ENCODE measurements at regions not wholly inside any gene's neighbourhood (a gene's known extent, or its start where the extent isn't known, plus 50 kb on each side); places are given as distances from the start of the nearest gene placed in this dataset.
"Not testable (repeated sequence)": the region's sequence is repeated elsewhere in the genome, so short reads cannot be mapped to it uniquely, and the experiment has no call there.

GRCh38 chr13:22960827-22961226 lies 220.0 kb upstream of the SGCG start:
- FAIRE-seq, result no peak
- TF ChIP-seq POLR2A (IDR thresholded peaks at IDR 0.05; ENCODE audit: low read depth, low read length), result no peak
- DNase-seq (ENCODE audit: insufficient read length, low spot score), result no peak

GRCh38 chr13:22961342-22961741 lies 219.4 kb upstream of the SGCG start:
- not testable (repeated sequence) for DNase-seq (ENCODE audit: insufficient read length, low spot score); FAIRE-seq

GRCh38 chr13:22961835-22962537 lies 218.8 kb upstream of the SGCG start:
- DNase-seq (ENCODE audit: insufficient read length, low spot score) (no peak), FAIRE-seq (no peak)
- TF ChIP-seq POLR2A (IDR thresholded peaks at IDR 0.05; ENCODE audit: low read depth, low read length), result no peak

- not testable (repeated sequence) for FAIRE-seq; DNase-seq (ENCODE audit: insufficient read length, low spot score)
Measured at GRCh38 chr13:22963384-22964053, 217.3 kb upstream of the SGCG start.

- no peak for TF ChIP-seq POLR2A (IDR thresholded peaks at IDR 0.05; ENCODE audit: low read depth, low read length)
- no peak for FAIRE-seq
- DNase-seq (ENCODE audit: insufficient read length, low spot score), result no peak
Measured at GRCh38 chr13:22964245-22964966, 216.4 kb upstream of the SGCG start.

- not testable (repeated sequence) for DNase-seq (ENCODE audit: insufficient read length, low spot score)
Measured at GRCh38 chr13:22965011-22965857, 215.5 kb upstream of the SGCG start.

GRCh38 chr13:22965858-22966239 lies 214.9 kb upstream of the SGCG start:
- not testable (repeated sequence) for DNase-seq (ENCODE audit: insufficient read length, low spot score); FAIRE-seq

More at GRCh38 chr13:22965011-22965857, 215.5 kb upstream of the SGCG start:
- not testable (repeated sequence) for FAIRE-seq

- not testable (repeated sequence) for DNase-seq (ENCODE audit: insufficient read length, low spot score); FAIRE-seq
Measured at GRCh38 chr13:22966753-22967152, 214.0 kb upstream of the SGCG start.

- TF ChIP-seq POLR2A (IDR thresholded peaks at IDR 0.05; ENCODE audit: low read depth, low read length), result no peak
- DNase-seq (ENCODE audit: insufficient read length, low spot score) (no peak), FAIRE-seq (no peak)
Measured at GRCh38 chr13:22967669-22968068, 213.1 kb upstream of the SGCG start.

GRCh38 chr13:22979952-22980351 lies 200.8 kb upstream of the SGCG start:
- TF ChIP-seq POLR2A (IDR thresholded peaks at IDR 0.05; ENCODE audit: low read depth, low read length), result no peak
- no peak for FAIRE-seq
- no peak for DNase-seq (ENCODE audit: insufficient read length, low spot score)

- no peak for DNase-seq (ENCODE audit: insufficient read length, low spot score)
- no peak for FAIRE-seq
- TF ChIP-seq POLR2A (IDR thresholded peaks at IDR 0.05; ENCODE audit: low read depth, low read length), result no peak
Measured at GRCh38 chr13:22980936-22981335, 199.8 kb upstream of the SGCG start.

- no peak for DNase-seq (ENCODE audit: insufficient read length, low spot score)
- no peak for TF ChIP-seq POLR2A (IDR thresholded peaks at IDR 0.05; ENCODE audit: low read depth, low read length)
- FAIRE-seq, result no peak
Measured at GRCh38 chr13:22993148-22993547, 187.6 kb upstream of the SGCG start.

GRCh38 chr13:23003446-23003845 lies 177.3 kb upstream of the SGCG start:
- TF ChIP-seq POLR2A (IDR thresholded peaks at IDR 0.05; ENCODE audit: low read depth, low read length), result no peak
- FAIRE-seq (no peak), DNase-seq (ENCODE audit: insufficient read length, low spot score) (no peak)

- DNase-seq (ENCODE audit: insufficient read length, low spot score) (no peak), FAIRE-seq (no peak)
- no peak for TF ChIP-seq POLR2A (IDR thresholded peaks at IDR 0.05; ENCODE audit: low read depth, low read length)
Measured at GRCh38 chr13:23007426-23007825, 173.4 kb upstream of the SGCG start.
